Heart left ventricle (tissue), 13 donors: ENCODE measurements at regions not wholly inside any gene's neighbourhood (a gene's known extent, or its start where the extent isn't known, plus 50 kb on each side); places are given as distances from the start of the nearest gene placed in this dataset.

Experiments
- CTCF ChIP-seq, 12 donors: fragments of 200-600 bp; sonication (generic) in 4 of 12; IDR thresholded peaks; one replicate each; pipeline versions ENCODE4 v1.5.0 to v1.8.0; 2018 to 2022; ENCODE audit warnings: antibody characterized with exemption in 12 of 12, mild to moderate bottlenecking in 5 of 12
- POLR2A ChIP-seq, 2 donors: fragments of 450-650 bp; IDR thresholded peaks; one replicate each; pipeline ENCODE4 v1.6.1; 2017; ENCODE audit warnings: antibody characterized with exemption in 2 of 2, mild to moderate bottlenecking in 2 of 2, moderate library complexity in 2 of 2
- donor health status: ischemic (EF 13 %, LVEDD 7.1; RV severe dilation, severe dysfunction).
- donor health status: DM: no; HTN: yes; CAD: no.
- donor health status: DM: no; HTN: no; CAD: no.
- donor health status: ischemic (EF 25% LVEDD 6.9; RV normal size, moderate dysfunction).
- donor health status: ischemic (EF 25% LVEDD 5.7; RV mildly dilated, moderate dysfunction).
- donor health status: ischemic (EF 35%, LVEDD 5.7; RV mildly dilated, moderate dysfunction).
- donor health status: nonischemic (EF 11% LVEDD 7.7; RV severe dilation, severe dysfunction).
- donor health status: DM: yes; HTN: yes; CAD: no.
- donor health status: PGD.
- donor health status: ischemic (EF 29% LVEDD 5.4; RV normal size, mild dysfunction).
- donor health status: nonischemic (EF 23%, LVEDD 6.1; RV moderate dilation, normal function).

GRCh38 chr4:159010563-159011260 is 92.2 kb upstream of the RAPGEF2 start:
- no peak for TF ChIP-seq CTCF (IDR thresholded peaks at IDR 0.05)
- no peak for TF ChIP-seq POLR2A (IDR thresholded peaks at IDR 0.05)
